ENCODE measurements at regions not wholly inside any gene's neighbourhood (a gene's known extent, or its start where the extent isn't known, plus 50 kb on each side); places are given as distances from the start of the nearest gene placed in this dataset.

DNA sequence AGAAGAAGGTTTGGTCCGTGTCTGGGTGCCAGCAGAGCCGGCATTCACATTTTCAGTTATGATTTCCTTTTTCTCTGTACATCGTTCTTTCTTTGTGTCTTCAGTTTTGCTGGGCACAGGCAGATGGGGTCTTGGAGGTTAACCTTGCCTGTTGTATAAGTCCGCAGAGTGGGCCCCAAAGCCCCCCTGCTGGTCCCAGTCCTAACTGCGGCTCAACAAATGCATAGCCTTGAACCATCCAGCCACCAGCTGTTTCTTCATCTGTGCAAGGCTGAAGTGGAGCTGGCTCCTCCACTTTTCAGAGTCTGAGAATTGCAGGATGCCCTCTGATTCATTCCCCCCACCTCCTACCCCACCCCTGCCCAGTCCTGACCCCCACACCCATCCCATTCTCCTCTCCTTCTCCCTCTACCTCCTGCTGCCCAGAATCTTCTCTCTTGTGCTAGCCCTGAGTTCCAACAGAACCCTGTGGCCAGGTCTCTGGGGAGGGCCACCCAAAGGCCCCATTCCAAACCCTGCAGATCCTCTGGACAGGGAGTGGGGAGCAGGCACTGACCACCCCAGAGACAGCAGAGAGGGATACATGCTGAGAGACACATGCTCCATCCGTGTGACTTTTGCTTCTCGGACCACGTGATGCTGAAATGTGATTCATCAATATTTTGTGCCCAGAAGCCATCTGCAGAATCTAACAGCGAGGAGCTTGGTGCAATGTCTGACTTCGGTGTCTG lies 386.5 kb upstream of the SULF2 start:
- TF ChIP-seq CTCF (IDR thresholded peaks at IDR 0.05) (no peak), POLR2A (IDR thresholded peaks at IDR 0.05) (no peak)

Measured in right lobe of liver (tissue), 4 donors.